Erythroblast (primary cell): ENCODE measurements at regions not wholly inside any gene's neighbourhood (a gene's known extent, or its start where the extent isn't known, plus 50 kb on each side); places are given as distances from the start of the nearest gene placed in this dataset.

Source experiments
- GATA1 ChIP-seq: IDR thresholded peaks from 2 replicates; pipeline ENCODE4 v1.6.1; 2011; ENCODE audit warnings: low read depth, mild to moderate bottlenecking, control low read depth, low read length, moderate library complexity
- POLR2A ChIP-seq: IDR thresholded peaks from 2 replicates; pipeline ENCODE4 v1.6.1; 2011; ENCODE audit warnings: mild to moderate bottlenecking, low read length

GRCh38 chr10:90020506-90020905, 319.1 kb downstream of the KIF20B start:
- TF ChIP-seq GATA1, result no peak
- no peak for TF ChIP-seq POLR2A
